Activated T-cell treated with anti-CD3 and anti-CD28 coated beads, Interleukin-2, amount 50 U/mL, for 4 hours (primary cell): ENCODE measurements at regions not wholly inside any gene's neighbourhood (a gene's known extent, or its start where the extent isn't known, plus 50 kb on each side); places are given as distances from the start of the nearest gene placed in this dataset.

Experiments used
- ATAC-seq, 2 donors: fragments of 200-7000 bp; cut with Tn5 transposase; one replicate each; pipeline ENCODE4 v1.10.0; 2021
- DNase-seq: peaks from one replicate; pipeline ENCODE4 v3.0.0-alpha.2; 2020
- H3K27me3 Mint-ChIP-seq: one replicate; pipeline ENCODE4 v1.8.0; 2021; ENCODE audit warnings: low read depth, mixed read lengths
- H3K36me3 Mint-ChIP-seq: one replicate; pipeline ENCODE4 v1.8.0; 2022; ENCODE audit warnings: mixed read lengths; ENCODE audit not compliant: insufficient read depth
- H3K4me1 Mint-ChIP-seq: one replicate; pipeline ENCODE4 v1.8.0; 2021; ENCODE audit warnings: low read depth, mixed read lengths
- H3K4me3 Mint-ChIP-seq: one replicate; pipeline ENCODE4 v1.8.0; 2021; ENCODE audit warnings: mild to moderate bottlenecking, moderate library complexity, mixed read lengths
- H3K9me3 Mint-ChIP-seq: one replicate; pipeline ENCODE4 v1.8.0; 2021; ENCODE audit warnings: mixed read lengths

GRCh38 chr1:170290276-170290675 is 144.5 kb downstream of the NTMT2 start:
- DNase-seq (no peak), ATAC-seq (no peak)
- peaks cover 3% of the 10 kb centered on the region for H3K27me3 Mint-ChIP-seq
- no peaks in the 10 kb centered on the region for H3K36me3 Mint-ChIP-seq
- no peaks in the 10 kb centered on the region for H3K4me1 Mint-ChIP-seq
- no peaks in the 10 kb centered on the region for H3K9me3 Mint-ChIP-seq
- no peak overlapping the region for H3K4me3 Mint-ChIP-seq

DNA sequence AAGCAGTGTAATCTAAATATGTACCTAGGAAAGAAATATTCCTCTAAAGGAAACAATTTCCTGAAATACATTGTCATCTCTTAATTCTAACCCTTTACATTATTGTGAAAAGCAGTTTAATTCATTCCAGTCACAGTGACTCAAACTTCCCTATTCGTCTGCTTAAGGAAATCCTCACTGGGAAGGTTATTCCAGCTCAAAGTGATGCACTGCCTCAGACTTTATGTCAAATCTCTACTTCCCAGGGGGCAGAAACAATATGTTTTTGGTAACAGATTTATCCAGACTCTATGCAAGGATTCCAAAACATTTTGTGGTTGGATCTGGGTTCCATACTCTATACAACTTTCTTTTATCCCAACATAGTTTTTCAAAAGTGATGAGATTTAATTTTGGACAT is 145.2 kb downstream of the NTMT2 start:
- no peak for DNase-seq
- H3K4me3 Mint-ChIP-seq, result no peak overlapping the region
- H3K27me3 Mint-ChIP-seq, result peaks cover 3% of the 10 kb centered on the region
- H3K4me1 Mint-ChIP-seq, result no peaks in the 10 kb centered on the region
- ATAC-seq, result no peak
- H3K36me3 Mint-ChIP-seq, result no peaks in the 10 kb centered on the region
- H3K9me3 Mint-ChIP-seq, result no peaks in the 10 kb centered on the region

DNA sequence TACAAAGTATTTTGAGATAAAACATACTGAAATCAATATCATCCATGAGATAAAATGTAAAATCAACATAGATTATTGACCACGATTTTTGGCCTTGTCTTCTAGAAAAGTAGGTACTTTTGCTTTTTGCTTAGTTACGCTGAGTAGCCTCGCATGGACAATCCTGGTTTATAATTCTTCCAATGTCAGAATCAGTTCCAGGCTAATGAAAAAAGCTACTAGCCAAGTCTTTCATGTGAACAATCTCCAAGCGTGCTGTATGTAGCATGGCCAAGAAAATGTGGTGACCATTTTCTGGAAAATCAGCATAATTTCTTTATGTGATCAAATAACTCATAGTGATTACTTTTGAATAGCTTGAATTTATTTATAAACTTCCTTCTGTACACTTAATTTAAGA is 145.8 kb downstream of the NTMT2 start:
- ATAC-seq, result no peak
- Mint-ChIP-seq H3K36me3 (no peaks in the 10 kb centered on the region), H3K27me3 (peaks cover 3% of the 10 kb centered on the region), H3K4me3 (no peak overlapping the region), H3K9me3 (no peaks in the 10 kb centered on the region), H3K4me1 (no peaks in the 10 kb centered on the region)
- no peak for DNase-seq

GRCh38 chr1:170296211-170296610 is 150.5 kb downstream of the NTMT2 start:
- H3K9me3 Mint-ChIP-seq, result no peaks in the 10 kb centered on the region
- H3K36me3 Mint-ChIP-seq, result no peaks in the 10 kb centered on the region
- DNase-seq (no peak), ATAC-seq (no peak)
- no peaks in the 10 kb centered on the region for H3K4me1 Mint-ChIP-seq
- H3K27me3 Mint-ChIP-seq, result peaks cover 3% of the 10 kb centered on the region
- no peak overlapping the region for H3K4me3 Mint-ChIP-seq

GRCh38 chr1:170296642-170297041 is 150.9 kb downstream of the NTMT2 start:
- Mint-ChIP-seq H3K4me1 (no peaks in the 10 kb centered on the region), H3K4me3 (no peak overlapping the region), H3K9me3 (no peaks in the 10 kb centered on the region), H3K36me3 (no peaks in the 10 kb centered on the region), H3K27me3 (peaks cover 3% of the 10 kb centered on the region)
- no peak for DNase-seq
- no peak for ATAC-seq

GRCh38 chr1:170301596-170301995 is 155.8 kb downstream of the NTMT2 start:
- Mint-ChIP-seq H3K4me1 (no peaks in the 10 kb centered on the region), H3K36me3 (no peaks in the 10 kb centered on the region), H3K4me3 (no peak overlapping the region)

DNA sequence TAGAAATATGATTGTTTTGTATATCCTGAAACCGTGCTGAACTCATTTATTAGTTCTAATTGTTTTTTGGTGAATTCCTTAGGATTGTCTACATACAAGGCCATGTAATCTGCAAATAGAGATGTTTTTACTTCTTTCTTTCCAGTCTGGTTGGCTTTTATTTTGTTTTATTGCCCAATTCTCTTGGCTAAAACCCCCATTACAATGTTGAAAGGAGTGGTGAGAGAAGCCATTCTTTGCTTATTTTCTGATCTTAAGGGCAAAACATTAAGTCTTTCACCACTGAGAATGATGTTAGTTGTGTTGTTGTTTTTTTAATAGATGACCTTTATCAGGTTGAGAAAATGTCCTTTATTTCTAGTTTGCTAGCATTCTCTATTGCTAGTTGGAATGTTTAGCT is 157.3 kb downstream of the NTMT2 start:
- DNase-seq (no peak), ATAC-seq (no peak)
- no peaks in the 10 kb centered on the region for H3K36me3 Mint-ChIP-seq
- H3K9me3 Mint-ChIP-seq, result no peaks in the 10 kb centered on the region
- H3K4me3 Mint-ChIP-seq, result no peak overlapping the region
- H3K4me1 Mint-ChIP-seq, result no peaks in the 10 kb centered on the region
- H3K27me3 Mint-ChIP-seq, result peaks cover 2% of the 10 kb centered on the region

More at GRCh38 chr1:170301596-170301995, 155.8 kb downstream of the NTMT2 start:
- Mint-ChIP-seq H3K9me3 (no peaks in the 10 kb centered on the region), H3K27me3 (peaks cover 2% of the 10 kb centered on the region)
- no peak for ATAC-seq
- no peak for DNase-seq

GRCh38 chr1:170305777-170306512 is 160.2 kb downstream of the NTMT2 start:
- no peaks in the 10 kb centered on the region for H3K36me3 Mint-ChIP-seq

GRCh38 chr1:170306513-170306910 is 160.8 kb downstream of the NTMT2 start:
- DNase-seq, result no peak
- Mint-ChIP-seq H3K36me3 (no peaks in the 10 kb centered on the region), H3K9me3 (no peaks in the 10 kb centered on the region), H3K4me3 (no peak overlapping the region), H3K4me1 (no peaks in the 10 kb centered on the region), H3K27me3 (peaks cover 2% of the 10 kb centered on the region)
- ATAC-seq, result no peak

More at GRCh38 chr1:170305777-170306512, 160.2 kb downstream of the NTMT2 start:
- Mint-ChIP-seq H3K9me3 (no peaks in the 10 kb centered on the region), H3K4me1 (no peaks in the 10 kb centered on the region), H3K4me3 (no peak overlapping the region), H3K27me3 (peaks cover 2% of the 10 kb centered on the region)
- ATAC-seq, result no peak
- no peak for DNase-seq

- H3K9me3 Mint-ChIP-seq, result no peaks in the 10 kb centered on the region
- no peaks in the 10 kb centered on the region for H3K4me1 Mint-ChIP-seq
- ATAC-seq, result no peak
- no peak overlapping the region for H3K4me3 Mint-ChIP-seq
- DNase-seq, result no peak
- H3K27me3 Mint-ChIP-seq, result peaks cover 2% of the 10 kb centered on the region
- H3K36me3 Mint-ChIP-seq, result no peaks in the 10 kb centered on the region
Observed at GRCh38 chr1:170306948-170307347, 161.2 kb downstream of the NTMT2 start.

- H3K9me3 Mint-ChIP-seq, result no peaks in the 10 kb centered on the region
- DNase-seq (no peak), ATAC-seq (no peak)
- no peaks in the 10 kb centered on the region for H3K36me3 Mint-ChIP-seq
- no peaks in the 10 kb centered on the region for H3K4me1 Mint-ChIP-seq
- peaks cover 2% of the 10 kb centered on the region for H3K27me3 Mint-ChIP-seq
- H3K4me3 Mint-ChIP-seq, result no peak overlapping the region
Observed at GRCh38 chr1:170307426-170307825, 161.7 kb downstream of the NTMT2 start.

DNA sequence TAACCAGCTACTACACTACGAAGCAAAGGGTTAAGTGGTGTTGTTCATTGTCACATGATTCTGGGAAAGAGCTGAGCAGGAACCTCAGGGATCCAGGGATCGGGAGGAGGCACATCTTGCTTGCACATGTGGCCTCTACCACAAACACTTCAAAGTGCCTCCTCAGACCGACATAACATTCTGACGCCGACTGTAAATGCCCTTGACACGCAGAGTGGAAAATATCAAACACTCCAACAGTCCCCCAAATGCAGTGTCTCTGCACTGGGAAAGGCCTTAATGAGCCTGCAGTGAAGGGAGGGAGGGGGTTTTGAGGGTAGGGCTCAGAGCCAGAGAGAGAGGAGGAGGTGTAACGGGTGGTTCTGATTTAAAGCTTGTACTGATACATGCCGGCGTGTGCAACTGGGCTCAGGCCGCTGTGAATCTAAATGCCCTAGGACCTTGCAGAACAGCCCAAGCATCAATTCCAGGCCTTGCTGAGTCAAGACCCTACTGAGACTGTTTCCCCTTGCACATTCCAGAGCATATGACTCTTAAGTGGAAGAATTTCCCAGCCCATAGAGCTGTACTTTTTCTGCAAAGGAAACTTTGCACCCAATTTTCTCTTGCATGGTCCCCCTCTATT is 163.7 kb downstream of the NTMT2 start:
- no peaks in the 10 kb centered on the region for H3K4me1 Mint-ChIP-seq
- H3K27me3 Mint-ChIP-seq, result peaks cover 2% of the 10 kb centered on the region
- no peak overlapping the region for H3K4me3 Mint-ChIP-seq
- no peak for DNase-seq
- no peaks in the 10 kb centered on the region for H3K36me3 Mint-ChIP-seq
- H3K9me3 Mint-ChIP-seq, result no peaks in the 10 kb centered on the region
- ATAC-seq, result no peak

DNA sequence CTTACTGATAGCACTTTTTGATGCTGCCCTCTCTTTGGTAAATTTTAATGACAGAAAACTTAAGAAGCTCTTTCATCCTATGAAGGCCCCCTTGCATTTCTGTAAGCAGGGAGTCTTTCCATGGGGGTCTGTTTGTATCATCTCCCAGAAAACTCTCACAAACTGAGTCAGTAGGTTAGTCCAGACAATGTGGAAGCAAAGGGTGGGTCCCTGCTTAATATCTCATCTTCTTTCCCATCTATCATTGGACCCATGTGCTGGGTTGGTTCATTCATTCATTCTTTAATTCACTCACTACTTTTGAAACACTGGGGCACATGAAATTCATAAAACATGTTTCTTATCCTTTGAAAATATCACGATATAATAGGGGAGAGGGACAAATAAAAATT is 164.3 kb downstream of the NTMT2 start:
- Mint-ChIP-seq H3K4me3 (no peak overlapping the region), H3K36me3 (no peaks in the 10 kb centered on the region), H3K9me3 (no peaks in the 10 kb centered on the region), H3K4me1 (no peaks in the 10 kb centered on the region), H3K27me3 (peaks cover 2% of the 10 kb centered on the region)
- DNase-seq, result no peak
- ATAC-seq, result no peak

- H3K27me3 Mint-ChIP-seq, result no peaks in the 10 kb centered on the region
- H3K36me3 Mint-ChIP-seq, result no peaks in the 10 kb centered on the region
- H3K4me3 Mint-ChIP-seq, result no peak overlapping the region
- H3K4me1 Mint-ChIP-seq, result no peaks in the 10 kb centered on the region
- H3K9me3 Mint-ChIP-seq, result no peaks in the 10 kb centered on the region
- no peak for DNase-seq
- no peak for ATAC-seq
Observed at GRCh38 chr1:170310951-170311350, 165.2 kb downstream of the NTMT2 start.

- Mint-ChIP-seq H3K27me3 (peaks cover 3% of the 10 kb centered on the region), H3K4me3 (no peak overlapping the region), H3K36me3 (no peaks in the 10 kb centered on the region), H3K9me3 (no peaks in the 10 kb centered on the region), H3K4me1 (no peaks in the 10 kb centered on the region)
- ATAC-seq (no peak), DNase-seq (no peak)
Observed at GRCh38 chr1:170313306-170313705, 167.5 kb downstream of the NTMT2 start.
